ENCODE measurements at regions not wholly inside any gene's neighbourhood (a gene's known extent, or its start where the extent isn't known, plus 50 kb on each side); places are given as distances from the start of the nearest gene placed in this dataset.
A peak's percentile ranks its signal among the peaks of the same experiment; 100 is the strongest.

DNA sequence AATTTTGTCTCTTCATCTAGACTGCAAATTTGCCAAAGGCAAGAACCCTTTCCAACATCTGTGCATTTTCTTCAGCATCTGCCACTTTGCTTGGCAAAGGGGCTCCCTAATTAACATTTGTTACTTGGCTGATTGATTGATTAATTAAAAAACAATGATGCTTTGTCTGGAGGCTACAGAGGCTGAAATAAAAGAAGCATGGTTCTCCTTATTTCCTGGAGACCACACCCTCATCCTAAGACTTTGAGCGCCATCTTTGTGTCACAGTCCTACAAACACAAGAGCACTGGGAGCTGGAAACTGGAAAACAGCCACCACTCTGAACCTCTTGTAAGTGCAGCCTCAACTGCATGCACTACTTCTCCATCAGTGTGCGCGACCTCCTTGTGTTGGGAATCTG, 189.2 kb downstream of the C7orf25 start:
- Histone ChIP-seq H3K4me3 (ENCODE audit: low read depth in 1 of 2, low read length in 2 of 2) (no peak overlapping the region), H3K4me2 (ENCODE audit: insufficient read depth, low read length) (no peak overlapping the region), H3K27me3 (ENCODE audit: insufficient read depth, low read length, poor library complexity) (no peaks in the 10 kb centered on the region), H3K9ac (ENCODE audit: low read depth, low read length) (no peak overlapping the region), H3K36me3 (ENCODE audit: insufficient read depth, low read length) (no peaks in the 10 kb centered on the region), H3K4me1 (ENCODE audit: insufficient read depth, low read length) (peaks cover 45% of the 10 kb centered on the region), H4K20me1 (ENCODE audit: insufficient read depth, low read length) (no peaks in the 10 kb centered on the region), H2AFZ (ENCODE audit: low read depth, low read length) (no peak overlapping the region), H3K9me3 (ENCODE audit: insufficient read depth, low read length, severe bottlenecking) (peaks cover 6% of the 10 kb centered on the region), H3K79me2 (ENCODE audit: insufficient read depth, low read length) (no peaks in the 10 kb centered on the region), H3K27ac (ENCODE audit: low read length) (peak overlapping the region; percentile 53)
- DNase-seq (no peak), ATAC-seq (ENCODE audit: insufficient read depth, low read depth) (no peak)
- TF ChIP-seq, protein P1, sequence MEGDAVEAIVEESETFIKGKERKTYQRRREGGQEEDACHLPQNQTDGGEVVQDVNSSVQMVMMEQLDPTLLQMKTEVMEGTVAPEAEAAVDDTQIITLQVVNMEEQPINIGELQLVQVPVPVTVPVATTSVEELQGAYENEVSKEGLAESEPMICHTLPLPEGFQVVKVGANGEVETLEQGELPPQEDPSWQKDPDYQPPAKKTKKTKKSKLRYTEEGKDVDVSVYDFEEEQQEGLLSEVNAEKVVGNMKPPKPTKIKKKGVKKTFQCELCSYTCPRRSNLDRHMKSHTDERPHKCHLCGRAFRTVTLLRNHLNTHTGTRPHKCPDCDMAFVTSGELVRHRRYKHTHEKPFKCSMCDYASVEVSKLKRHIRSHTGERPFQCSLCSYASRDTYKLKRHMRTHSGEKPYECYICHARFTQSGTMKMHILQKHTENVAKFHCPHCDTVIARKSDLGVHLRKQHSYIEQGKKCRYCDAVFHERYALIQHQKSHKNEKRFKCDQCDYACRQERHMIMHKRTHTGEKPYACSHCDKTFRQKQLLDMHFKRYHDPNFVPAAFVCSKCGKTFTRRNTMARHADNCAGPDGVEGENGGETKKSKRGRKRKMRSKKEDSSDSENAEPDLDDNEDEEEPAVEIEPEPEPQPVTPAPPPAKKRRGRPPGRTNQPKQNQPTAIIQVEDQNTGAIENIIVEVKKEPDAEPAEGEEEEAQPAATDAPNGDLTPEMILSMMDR (IDR thresholded peaks at IDR 0.05; ENCODE audit: borderline replicate concordance, extremely low read depth, low read length, poor library complexity, severe bottlenecking), result no peak
- TF ChIP-seq EZH2 (IDR thresholded peaks at IDR 0.05; ENCODE audit: borderline replicate concordance, low read depth, low read length, severe bottlenecking), result no peak

DNA sequence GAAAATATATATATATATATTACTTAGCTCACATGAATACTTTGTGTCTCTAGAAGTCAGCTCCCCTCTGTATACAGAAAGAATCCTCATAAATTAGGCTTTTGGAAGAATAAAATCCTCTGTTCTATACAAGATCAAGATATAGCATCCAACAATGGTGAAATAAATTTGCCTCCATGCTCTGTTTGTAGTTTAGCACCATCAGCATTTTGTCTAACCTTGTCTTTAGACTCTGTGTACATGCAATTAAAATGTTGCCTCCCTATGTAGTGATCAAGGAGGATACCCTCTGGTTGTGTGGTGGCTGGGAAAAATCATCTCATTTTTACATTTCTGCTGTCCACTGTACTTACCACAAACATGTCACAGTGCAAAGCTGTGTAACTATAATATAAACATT, 189.7 kb downstream of the C7orf25 start:
- Histone ChIP-seq H3K27ac (ENCODE audit: low read length) (no peak overlapping the region), H4K20me1 (ENCODE audit: insufficient read depth, low read length) (no peaks in the 10 kb centered on the region), H3K36me3 (ENCODE audit: insufficient read depth, low read length) (no peaks in the 10 kb centered on the region), H3K4me2 (ENCODE audit: insufficient read depth, low read length) (no peak overlapping the region), H3K79me2 (ENCODE audit: insufficient read depth, low read length) (no peaks in the 10 kb centered on the region), H3K9ac (ENCODE audit: low read depth, low read length) (no peak overlapping the region), H3K4me1 (ENCODE audit: insufficient read depth, low read length) (peaks cover 45% of the 10 kb centered on the region), H3K4me3 (ENCODE audit: low read depth in 1 of 2, low read length in 2 of 2) (no peak overlapping the region), H2AFZ (ENCODE audit: low read depth, low read length) (no peak overlapping the region), H3K9me3 (ENCODE audit: insufficient read depth, low read length, severe bottlenecking) (peaks cover 6% of the 10 kb centered on the region), H3K27me3 (ENCODE audit: insufficient read depth, low read length, poor library complexity) (no peaks in the 10 kb centered on the region)
- DNase-seq, result no peak
- ATAC-seq (ENCODE audit: insufficient read depth, low read depth), result no peak
- no peak for TF ChIP-seq EZH2 (IDR thresholded peaks at IDR 0.05; ENCODE audit: borderline replicate concordance, low read depth, low read length, severe bottlenecking)
- TF ChIP-seq, protein P1 (IDR thresholded peaks at IDR 0.05; ENCODE audit: borderline replicate concordance, extremely low read depth, low read length, poor library complexity, severe bottlenecking), result no peak

DNA sequence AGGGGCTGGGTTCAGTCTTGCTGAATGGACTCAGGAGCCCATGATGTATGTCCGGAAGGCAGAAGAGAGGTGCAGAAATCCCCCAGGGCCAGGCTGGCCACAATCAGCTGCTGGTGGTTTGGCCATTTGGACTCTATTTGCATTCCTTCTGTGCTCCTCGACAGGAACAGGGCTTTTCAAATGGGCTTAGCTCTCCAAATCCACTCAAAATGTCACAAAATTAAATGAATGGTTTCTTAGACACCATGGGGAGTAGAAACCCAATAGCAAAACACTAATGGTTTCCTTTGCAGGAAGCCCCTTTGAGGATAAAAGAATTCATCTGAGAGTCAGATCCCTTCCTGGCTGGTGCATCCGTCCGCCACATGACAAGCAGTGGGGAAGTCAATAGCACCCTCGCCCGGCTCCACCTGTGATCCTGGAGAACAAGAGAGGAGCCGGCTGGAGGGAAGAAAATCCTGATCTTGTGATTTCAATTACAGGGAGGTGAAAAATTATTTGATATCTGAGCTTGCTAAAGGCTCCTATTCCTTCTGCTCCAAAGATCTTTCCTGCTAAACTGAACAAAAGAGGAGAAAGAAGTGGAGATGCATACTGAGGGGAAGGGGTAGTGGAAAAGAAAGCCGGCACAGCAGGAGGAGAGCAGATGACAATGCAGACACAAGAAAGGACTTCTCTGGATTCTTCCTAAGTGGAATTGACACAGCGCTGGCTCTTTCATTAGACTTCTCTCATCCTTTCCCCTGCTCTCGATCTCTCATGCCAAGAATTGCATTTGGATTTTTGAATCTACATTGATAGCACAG, 190.7 kb downstream of the C7orf25 start:
- no peak for DNase-seq
- peaks cover 52% of the 10 kb centered on the region for H3K4me1 ChIP-seq (ENCODE audit: insufficient read depth, low read length)
- TF ChIP-seq, protein P1 (IDR thresholded peaks at IDR 0.05; ENCODE audit: borderline replicate concordance, extremely low read depth, low read length, poor library complexity, severe bottlenecking), result no peak
- TF ChIP-seq EZH2 (IDR thresholded peaks at IDR 0.05; ENCODE audit: borderline replicate concordance, low read depth, low read length, severe bottlenecking), result no peak
- H3K79me2 ChIP-seq (ENCODE audit: insufficient read depth, low read length), result no peaks in the 10 kb centered on the region
- no peak overlapping the region for H3K4me2 ChIP-seq (ENCODE audit: insufficient read depth, low read length)
- H3K4me3 ChIP-seq (ENCODE audit: low read depth in 1 of 2, low read length in 2 of 2), result no peak overlapping the region
- H3K27ac ChIP-seq (ENCODE audit: low read length), result peak overlapping the region; percentile 96
- peaks cover 6% of the 10 kb centered on the region for H3K9me3 ChIP-seq (ENCODE audit: insufficient read depth, low read length, severe bottlenecking)
- ATAC-seq (ENCODE audit: insufficient read depth, low read depth), result no peak
- H3K36me3 ChIP-seq (ENCODE audit: insufficient read depth, low read length), result no peaks in the 10 kb centered on the region
- 0 out of 2 replicates have a peak overlapping the region, but pooled peaks have one; percentile 6 for H2AFZ ChIP-seq (ENCODE audit: low read depth, low read length)
- no peaks in the 10 kb centered on the region for H3K27me3 ChIP-seq (ENCODE audit: insufficient read depth, low read length, poor library complexity)
- no peaks in the 10 kb centered on the region for H4K20me1 ChIP-seq (ENCODE audit: insufficient read depth, low read length)
- peak overlapping the region; percentile 41; the same call in 1 of the 2 replicates for H3K9ac ChIP-seq (ENCODE audit: low read depth, low read length)

Data from DND-41 (cell line).